ENCODE measurements at regions not wholly inside any gene's neighbourhood (a gene's known extent, or its start where the extent isn't known, plus 50 kb on each side); places are given as distances from the start of the nearest gene placed in this dataset.

- TF ChIP-seq, protein P1, sequence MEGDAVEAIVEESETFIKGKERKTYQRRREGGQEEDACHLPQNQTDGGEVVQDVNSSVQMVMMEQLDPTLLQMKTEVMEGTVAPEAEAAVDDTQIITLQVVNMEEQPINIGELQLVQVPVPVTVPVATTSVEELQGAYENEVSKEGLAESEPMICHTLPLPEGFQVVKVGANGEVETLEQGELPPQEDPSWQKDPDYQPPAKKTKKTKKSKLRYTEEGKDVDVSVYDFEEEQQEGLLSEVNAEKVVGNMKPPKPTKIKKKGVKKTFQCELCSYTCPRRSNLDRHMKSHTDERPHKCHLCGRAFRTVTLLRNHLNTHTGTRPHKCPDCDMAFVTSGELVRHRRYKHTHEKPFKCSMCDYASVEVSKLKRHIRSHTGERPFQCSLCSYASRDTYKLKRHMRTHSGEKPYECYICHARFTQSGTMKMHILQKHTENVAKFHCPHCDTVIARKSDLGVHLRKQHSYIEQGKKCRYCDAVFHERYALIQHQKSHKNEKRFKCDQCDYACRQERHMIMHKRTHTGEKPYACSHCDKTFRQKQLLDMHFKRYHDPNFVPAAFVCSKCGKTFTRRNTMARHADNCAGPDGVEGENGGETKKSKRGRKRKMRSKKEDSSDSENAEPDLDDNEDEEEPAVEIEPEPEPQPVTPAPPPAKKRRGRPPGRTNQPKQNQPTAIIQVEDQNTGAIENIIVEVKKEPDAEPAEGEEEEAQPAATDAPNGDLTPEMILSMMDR (IDR thresholded peaks at IDR 0.05): no peak
- no peak for TF ChIP-seq EZH2 (IDR thresholded peaks at IDR 0.05; ENCODE audit: borderline replicate concordance, insufficient read depth, low read depth, low read length, poor library complexity, severe bottlenecking)
These were observed 614.7 kb upstream of the FOXG1 start for GRCh38 chr14:28151926-28152325.
